HL-60 (cell line): ENCODE measurements at regions not wholly inside any gene's neighbourhood (a gene's known extent, or its start where the extent isn't known, plus 50 kb on each side); places are given as distances from the start of the nearest gene placed in this dataset.

Experiments used
- GABPA ChIP-seq: IDR thresholded peaks from 2 replicates; pipeline ENCODE4 v1.6.1; 2012; ENCODE audit warnings: low read depth
- POLR2AphosphoS5 ChIP-seq: IDR thresholded peaks from 2 replicates; pipeline ENCODE4 v1.6.1; 2012; ENCODE audit warnings: low read depth
- TF ChIP-seq, protein P1 (sequence below): IDR thresholded peaks from 2 replicates; pipeline ENCODE4 v1.6.1; 2012; ENCODE audit warnings: low read depth; ENCODE audit not compliant: insufficient replicate concordance
- TF ChIP-seq, protein P2 (sequence below): IDR thresholded peaks from one replicate; pipeline ENCODE4 v1.5.1; 2011; ENCODE audit warnings: low read length, control low read depth, inconsistent platforms; ENCODE audit not compliant: insufficient read depth

DNA sequence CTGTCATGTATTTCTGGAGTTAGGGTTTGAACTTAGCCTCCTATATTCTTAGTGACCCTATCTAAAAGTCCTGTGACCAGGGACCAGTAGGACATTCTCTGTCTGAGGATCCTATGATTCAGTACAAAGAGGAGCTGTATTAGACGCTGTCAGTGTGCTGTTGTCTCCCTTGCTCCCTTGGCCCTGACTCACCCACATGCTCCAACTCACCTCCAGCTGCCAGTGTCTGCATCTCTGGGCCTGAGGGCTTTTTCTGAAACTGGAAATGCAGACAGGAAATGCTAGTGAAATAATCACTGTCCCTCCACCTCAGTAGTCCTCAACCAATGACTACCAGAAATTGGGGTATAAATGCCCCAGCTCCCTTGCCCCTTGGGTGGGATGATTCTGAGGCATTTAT lies 535.3 kb upstream of the RPS6KA3 start:
- TF ChIP-seq, protein P1, sequence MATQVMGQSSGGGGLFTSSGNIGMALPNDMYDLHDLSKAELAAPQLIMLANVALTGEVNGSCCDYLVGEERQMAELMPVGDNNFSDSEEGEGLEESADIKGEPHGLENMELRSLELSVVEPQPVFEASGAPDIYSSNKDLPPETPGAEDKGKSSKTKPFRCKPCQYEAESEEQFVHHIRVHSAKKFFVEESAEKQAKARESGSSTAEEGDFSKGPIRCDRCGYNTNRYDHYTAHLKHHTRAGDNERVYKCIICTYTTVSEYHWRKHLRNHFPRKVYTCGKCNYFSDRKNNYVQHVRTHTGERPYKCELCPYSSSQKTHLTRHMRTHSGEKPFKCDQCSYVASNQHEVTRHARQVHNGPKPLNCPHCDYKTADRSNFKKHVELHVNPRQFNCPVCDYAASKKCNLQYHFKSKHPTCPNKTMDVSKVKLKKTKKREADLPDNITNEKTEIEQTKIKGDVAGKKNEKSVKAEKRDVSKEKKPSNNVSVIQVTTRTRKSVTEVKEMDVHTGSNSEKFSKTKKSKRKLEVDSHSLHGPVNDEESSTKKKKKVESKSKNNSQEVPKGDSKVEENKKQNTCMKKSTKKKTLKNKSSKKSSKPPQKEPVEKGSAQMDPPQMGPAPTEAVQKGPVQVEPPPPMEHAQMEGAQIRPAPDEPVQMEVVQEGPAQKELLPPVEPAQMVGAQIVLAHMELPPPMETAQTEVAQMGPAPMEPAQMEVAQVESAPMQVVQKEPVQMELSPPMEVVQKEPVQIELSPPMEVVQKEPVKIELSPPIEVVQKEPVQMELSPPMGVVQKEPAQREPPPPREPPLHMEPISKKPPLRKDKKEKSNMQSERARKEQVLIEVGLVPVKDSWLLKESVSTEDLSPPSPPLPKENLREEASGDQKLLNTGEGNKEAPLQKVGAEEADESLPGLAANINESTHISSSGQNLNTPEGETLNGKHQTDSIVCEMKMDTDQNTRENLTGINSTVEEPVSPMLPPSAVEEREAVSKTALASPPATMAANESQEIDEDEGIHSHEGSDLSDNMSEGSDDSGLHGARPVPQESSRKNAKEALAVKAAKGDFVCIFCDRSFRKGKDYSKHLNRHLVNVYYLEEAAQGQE: no peak
- TF ChIP-seq, protein P2, sequence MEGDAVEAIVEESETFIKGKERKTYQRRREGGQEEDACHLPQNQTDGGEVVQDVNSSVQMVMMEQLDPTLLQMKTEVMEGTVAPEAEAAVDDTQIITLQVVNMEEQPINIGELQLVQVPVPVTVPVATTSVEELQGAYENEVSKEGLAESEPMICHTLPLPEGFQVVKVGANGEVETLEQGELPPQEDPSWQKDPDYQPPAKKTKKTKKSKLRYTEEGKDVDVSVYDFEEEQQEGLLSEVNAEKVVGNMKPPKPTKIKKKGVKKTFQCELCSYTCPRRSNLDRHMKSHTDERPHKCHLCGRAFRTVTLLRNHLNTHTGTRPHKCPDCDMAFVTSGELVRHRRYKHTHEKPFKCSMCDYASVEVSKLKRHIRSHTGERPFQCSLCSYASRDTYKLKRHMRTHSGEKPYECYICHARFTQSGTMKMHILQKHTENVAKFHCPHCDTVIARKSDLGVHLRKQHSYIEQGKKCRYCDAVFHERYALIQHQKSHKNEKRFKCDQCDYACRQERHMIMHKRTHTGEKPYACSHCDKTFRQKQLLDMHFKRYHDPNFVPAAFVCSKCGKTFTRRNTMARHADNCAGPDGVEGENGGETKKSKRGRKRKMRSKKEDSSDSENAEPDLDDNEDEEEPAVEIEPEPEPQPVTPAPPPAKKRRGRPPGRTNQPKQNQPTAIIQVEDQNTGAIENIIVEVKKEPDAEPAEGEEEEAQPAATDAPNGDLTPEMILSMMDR: no peak
- TF ChIP-seq POLR2AphosphoS5 (no peak), GABPA (no peak)
